ENCODE measurements at regions not wholly inside any gene's neighbourhood (a gene's known extent, or its start where the extent isn't known, plus 50 kb on each side); places are given as distances from the start of the nearest gene placed in this dataset.
A peak's percentile ranks its signal among the peaks of the same experiment; 100 is the strongest.
"Not testable (repeated sequence)": the region's sequence is repeated elsewhere in the genome, so short reads cannot be mapped to it uniquely, and the experiment has no call there.

- DNase-seq: no peak
Measured at GRCh38 chr10:18735711-18736110, 76.5 kb downstream of the ARL5B start.

- DNase-seq: no peak
Measured at GRCh38 chr10:18737236-18737635, 78.0 kb downstream of the ARL5B start.

GRCh38 chr10:18737841-18738240 is 78.6 kb downstream of the ARL5B start:
- no peak for DNase-seq

GRCh38 chr10:18738835-18739234 is 79.6 kb downstream of the ARL5B start:
- peak in 1 of 2 donors; percentile 1 for DNase-seq

GRCh38 chr10:18743926-18744325 is 84.7 kb downstream of the ARL5B start:
- DNase-seq: no peak

- no peak for DNase-seq
Measured at GRCh38 chr10:18753312-18753895, 94.2 kb downstream of the ARL5B start.

- DNase-seq: no peak
Measured at GRCh38 chr10:18759575-18759974, 100.3 kb downstream of the ARL5B start.

- DNase-seq: no peak
Measured at GRCh38 chr10:18760836-18761235, 101.6 kb downstream of the ARL5B start.

- no peak for DNase-seq
Measured at GRCh38 chr10:18767981-18768380, 108.8 kb downstream of the ARL5B start.

- DNase-seq: no peak
Measured at GRCh38 chr10:18773180-18773579, 113.9 kb downstream of the ARL5B start.

GRCh38 chr10:18777258-18777657 is 118.0 kb downstream of the ARL5B start:
- no peak for DNase-seq

- DNase-seq: no peak
Measured at GRCh38 chr10:18786478-18786877, 127.2 kb downstream of the ARL5B start.

GRCh38 chr10:18793951-18794350 is 134.7 kb downstream of the ARL5B start:
- peak in 1 of 2 donors; percentile 27 for DNase-seq

GRCh38 chr10:18795549-18795948 is 136.3 kb downstream of the ARL5B start:
- DNase-seq: no peak

- no peak for DNase-seq
Measured at GRCh38 chr10:18797286-18797685, 138.1 kb downstream of the ARL5B start.

GRCh38 chr10:18822156-18822555 is 162.9 kb downstream of the ARL5B start:
- peak; percentile 9 to 26 for DNase-seq

- DNase-seq: no peak
Measured at GRCh38 chr10:18829259-18829658, 170.0 kb downstream of the ARL5B start.

GRCh38 chr10:18830277-18830676 is 171.0 kb downstream of the ARL5B start:
- DNase-seq: no peak

- DNase-seq: not testable (repeated sequence)
Measured at GRCh38 chr10:18856623-18857022, 192.0 kb upstream of the MALRD1 start.

- DNase-seq: no peak
Measured at GRCh38 chr10:18859659-18860058, 188.9 kb upstream of the MALRD1 start.

- DNase-seq: peak in 1 of 2 donors; percentile 2
Measured at GRCh38 chr10:18860186-18860585, 188.4 kb upstream of the MALRD1 start.

- DNase-seq: peak in 1 of 2 donors; percentile 18
Measured at GRCh38 chr10:18860631-18861240, 187.9 kb upstream of the MALRD1 start.

GRCh38 chr10:18861382-18861781 is 187.2 kb upstream of the MALRD1 start:
- no peak for DNase-seq

- DNase-seq: no peak
Measured at GRCh38 chr10:18866852-18867251, 181.7 kb upstream of the MALRD1 start.
